Hepatocyte (in vitro differentiated cells): ENCODE measurements at regions not wholly inside any gene's neighbourhood (a gene's known extent, or its start where the extent isn't known, plus 50 kb on each side); places are given as distances from the start of the nearest gene placed in this dataset.

Experiments
- EZH2 ChIP-seq: fragments of 200-600 bp; sonication (generic); IDR thresholded peaks from 2 replicates; pipeline ENCODE4 v1.6.1; 2016; ENCODE audit warnings: antibody characterized with exemption, mild to moderate bottlenecking, borderline replicate concordance
- EZH2phosphoT487 ChIP-seq: fragments of 200-600 bp; sonication (generic); IDR thresholded peaks from one replicate; pipeline ENCODE4 v1.6.1; 2018; ENCODE audit warnings: antibody characterized with exemption, mild to moderate bottlenecking, low read depth, moderate library complexity; ENCODE audit not compliant: unreplicated experiment, severe bottlenecking
- TF ChIP-seq, protein P1 (sequence below): fragments of 200-600 bp; sonication (generic); IDR thresholded peaks from 2 replicates; pipeline ENCODE4 v1.5.1; 2016; ENCODE audit warnings: antibody characterized with exemption, mild to moderate bottlenecking; ENCODE audit not compliant: poor library complexity

DNA sequence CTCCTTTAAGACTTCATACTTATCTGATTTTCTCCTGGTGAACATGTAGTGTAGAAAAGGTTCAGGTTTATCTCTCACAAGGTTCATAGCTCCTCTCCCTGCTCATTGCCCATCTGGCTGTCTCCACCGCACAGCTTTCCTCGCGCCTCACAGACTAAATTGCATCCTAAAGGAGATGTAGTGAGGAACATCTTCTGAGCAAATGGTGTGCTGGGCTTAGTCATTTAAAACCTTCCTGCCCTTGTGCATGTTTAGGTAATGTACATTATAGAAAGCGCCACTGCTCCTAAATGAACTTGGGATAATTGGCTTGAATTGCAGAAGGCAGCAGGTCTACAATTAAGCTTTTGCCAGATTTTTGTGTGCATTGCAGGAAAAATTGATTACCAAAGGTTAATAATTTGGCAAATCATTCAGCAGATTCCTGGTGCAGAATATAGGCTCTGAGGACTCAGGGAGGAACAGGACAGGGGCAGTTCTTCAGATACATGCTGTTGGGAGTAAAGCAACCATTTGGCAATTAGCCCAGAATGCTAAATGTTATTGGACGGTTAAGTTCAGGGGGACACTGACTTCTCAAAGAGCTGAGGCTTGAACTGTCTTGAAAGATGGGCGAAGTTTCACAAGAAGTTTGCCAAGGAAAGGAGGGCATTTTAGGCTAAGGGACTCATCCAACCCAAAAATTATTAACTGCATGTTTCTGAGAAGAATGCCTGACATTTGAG is 108.4 kb upstream of the CLDN10 start:
- TF ChIP-seq, protein P1, sequence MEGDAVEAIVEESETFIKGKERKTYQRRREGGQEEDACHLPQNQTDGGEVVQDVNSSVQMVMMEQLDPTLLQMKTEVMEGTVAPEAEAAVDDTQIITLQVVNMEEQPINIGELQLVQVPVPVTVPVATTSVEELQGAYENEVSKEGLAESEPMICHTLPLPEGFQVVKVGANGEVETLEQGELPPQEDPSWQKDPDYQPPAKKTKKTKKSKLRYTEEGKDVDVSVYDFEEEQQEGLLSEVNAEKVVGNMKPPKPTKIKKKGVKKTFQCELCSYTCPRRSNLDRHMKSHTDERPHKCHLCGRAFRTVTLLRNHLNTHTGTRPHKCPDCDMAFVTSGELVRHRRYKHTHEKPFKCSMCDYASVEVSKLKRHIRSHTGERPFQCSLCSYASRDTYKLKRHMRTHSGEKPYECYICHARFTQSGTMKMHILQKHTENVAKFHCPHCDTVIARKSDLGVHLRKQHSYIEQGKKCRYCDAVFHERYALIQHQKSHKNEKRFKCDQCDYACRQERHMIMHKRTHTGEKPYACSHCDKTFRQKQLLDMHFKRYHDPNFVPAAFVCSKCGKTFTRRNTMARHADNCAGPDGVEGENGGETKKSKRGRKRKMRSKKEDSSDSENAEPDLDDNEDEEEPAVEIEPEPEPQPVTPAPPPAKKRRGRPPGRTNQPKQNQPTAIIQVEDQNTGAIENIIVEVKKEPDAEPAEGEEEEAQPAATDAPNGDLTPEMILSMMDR, result no peak
- TF ChIP-seq EZH2phosphoT487 (no peak), EZH2 (no peak)
